Keratinocyte (primary cell): ENCODE measurements at regions not wholly inside any gene's neighbourhood (a gene's known extent, or its start where the extent isn't known, plus 50 kb on each side); places are given as distances from the start of the nearest gene placed in this dataset.

Experiments used
- EZH2 ChIP-seq: IDR thresholded peaks from one replicate; pipeline ENCODE4 v1.6.1; 2012; ENCODE audit warnings: inconsistent platforms, mild to moderate bottlenecking, low read length, moderate library complexity
- TF ChIP-seq, protein P1 (sequence below), 3 experiments: IDR thresholded peaks in 1 of 3; conservative IDR thresholded peaks in 1 of 3; optimal IDR thresholded peaks in 1 of 3; 2 replicates in 2 of 3; 3 replicates in 1 of 3; pipeline versions ENCODE3 to v1.5.1; 2011; ENCODE audit warnings: low read length in 3 of 3, mild to moderate bottlenecking in 3 of 3, moderate library complexity in 2 of 3, control low read depth in 1 of 3, inconsistent platforms in 1 of 3; ENCODE audit not compliant: insufficient read depth in 2 of 3; ENCODE audit errors: extremely low read depth in 1 of 3

DNA sequence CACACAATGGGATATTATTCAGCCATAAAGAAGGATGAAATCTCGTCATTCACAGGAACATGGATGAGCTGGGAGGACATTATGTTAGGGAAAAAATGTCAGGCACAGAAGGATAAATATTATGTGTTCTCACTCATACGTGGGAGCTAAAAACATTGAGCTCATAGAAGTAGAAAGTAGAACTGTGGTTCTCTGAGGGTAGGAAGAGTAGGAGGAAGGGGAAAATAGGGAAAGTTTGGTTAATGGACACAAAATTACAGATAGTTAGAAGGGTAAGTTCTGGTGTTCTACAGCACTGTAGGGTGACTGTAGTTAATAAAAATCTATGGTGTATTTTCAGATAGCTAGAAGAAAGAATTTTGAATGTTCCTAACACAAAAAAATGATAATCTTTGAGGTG lies 102.6 kb upstream of the LIPC start:
- TF ChIP-seq, protein P1, sequence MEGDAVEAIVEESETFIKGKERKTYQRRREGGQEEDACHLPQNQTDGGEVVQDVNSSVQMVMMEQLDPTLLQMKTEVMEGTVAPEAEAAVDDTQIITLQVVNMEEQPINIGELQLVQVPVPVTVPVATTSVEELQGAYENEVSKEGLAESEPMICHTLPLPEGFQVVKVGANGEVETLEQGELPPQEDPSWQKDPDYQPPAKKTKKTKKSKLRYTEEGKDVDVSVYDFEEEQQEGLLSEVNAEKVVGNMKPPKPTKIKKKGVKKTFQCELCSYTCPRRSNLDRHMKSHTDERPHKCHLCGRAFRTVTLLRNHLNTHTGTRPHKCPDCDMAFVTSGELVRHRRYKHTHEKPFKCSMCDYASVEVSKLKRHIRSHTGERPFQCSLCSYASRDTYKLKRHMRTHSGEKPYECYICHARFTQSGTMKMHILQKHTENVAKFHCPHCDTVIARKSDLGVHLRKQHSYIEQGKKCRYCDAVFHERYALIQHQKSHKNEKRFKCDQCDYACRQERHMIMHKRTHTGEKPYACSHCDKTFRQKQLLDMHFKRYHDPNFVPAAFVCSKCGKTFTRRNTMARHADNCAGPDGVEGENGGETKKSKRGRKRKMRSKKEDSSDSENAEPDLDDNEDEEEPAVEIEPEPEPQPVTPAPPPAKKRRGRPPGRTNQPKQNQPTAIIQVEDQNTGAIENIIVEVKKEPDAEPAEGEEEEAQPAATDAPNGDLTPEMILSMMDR (optimal IDR thresholded peaks at IDR 0.05 in 1 of 3, IDR thresholded peaks at IDR 0.05 in 1 of 3, conservative IDR thresholded peaks at IDR 0.05 in 1 of 3; ENCODE audit: extremely low read depth in 1 of 3, insufficient read depth in 2 of 3, low read length in 3 of 3): no peak
- no peak for TF ChIP-seq EZH2
